ENCODE measurements at regions not wholly inside any gene's neighbourhood (a gene's known extent, or its start where the extent isn't known, plus 50 kb on each side); places are given as distances from the start of the nearest gene placed in this dataset.

- no peak for DNase-seq
- H3K27me3 ChIP-seq: no peaks in the 10 kb centered on the region
- WGBS, 4 donors: 72 to 90% (median 82%) methylated on average over 3 of the region's 3 CpGs
- no peak overlapping the region for H3K4me3 ChIP-seq
- intact Hi-C loops (cut with DNase I): no loop called here
- peaks cover 0 to 7% of the 10 kb centered on the region in 2 donors for H3K4me1 ChIP-seq (replicated peaks in 1 of 2)
- no peaks in the 10 kb centered on the region for H3K36me3 ChIP-seq (replicated peaks in 1 of 2)
- no peaks in the 10 kb centered on the region for H3K9me3 ChIP-seq (replicated peaks in 1 of 3)
- no peak overlapping the region for H3K27ac ChIP-seq
- TF ChIP-seq POLR2A (IDR thresholded peaks at IDR 0.05) (no peak), CTCF (IDR thresholded peaks at IDR 0.05) (no peak)
Measured at GRCh38 chr2:196334710-196335109, 163.3 kb upstream of the STK17B start.

GRCh38 chr2:196335221-196335634 lies 163.8 kb upstream of the STK17B start:
- Histone ChIP-seq H3K36me3 (replicated peaks in 1 of 2) (no peaks in the 10 kb centered on the region), H3K4me1 (replicated peaks in 1 of 2) (peaks cover 0 to 7% of the 10 kb centered on the region in 2 donors), H3K27me3 (no peaks in the 10 kb centered on the region), H3K27ac (no peak overlapping the region), H3K9me3 (replicated peaks in 1 of 3) (no peaks in the 10 kb centered on the region), H3K4me3 (no peak overlapping the region)
- 65 to 77% (median 71%) methylated on average over 6 of the region's 6 CpGs for WGBS, 4 donors
- no peak for TF ChIP-seq POLR2A (IDR thresholded peaks at IDR 0.05)
- TF ChIP-seq CTCF (IDR thresholded peaks at IDR 0.05): no peak
- intact Hi-C loops (cut with DNase I): no loop called here
- no peak for DNase-seq

GRCh38 chr2:196336207-196336606 lies 164.8 kb upstream of the STK17B start:
- no peaks in the 10 kb centered on the region for H3K9me3 ChIP-seq (replicated peaks in 1 of 3)
- no peak for DNase-seq
- WGBS, 4 donors: 79 to 90% (median 84%) methylated on average over 6 of the region's 6 CpGs
- TF ChIP-seq CTCF (IDR thresholded peaks at IDR 0.05) (no peak), POLR2A (IDR thresholded peaks at IDR 0.05) (no peak)
- H3K4me1 ChIP-seq (replicated peaks in 1 of 2): peaks cover 0 to 2% of the 10 kb centered on the region in 2 donors
- H3K36me3 ChIP-seq (replicated peaks in 1 of 2): no peaks in the 10 kb centered on the region
- intact Hi-C loops (cut with DNase I): no loop called here
- H3K4me3 ChIP-seq: no peak overlapping the region
- no peak overlapping the region for H3K27ac ChIP-seq
- H3K27me3 ChIP-seq: no peaks in the 10 kb centered on the region

- no peaks in the 10 kb centered on the region for H3K4me1 ChIP-seq (replicated peaks in 1 of 2)
- intact Hi-C loops (cut with DNase I): no loop called here
- TF ChIP-seq CTCF (IDR thresholded peaks at IDR 0.05) (no peak), POLR2A (IDR thresholded peaks at IDR 0.05) (no peak)
- no peaks in the 10 kb centered on the region for H3K36me3 ChIP-seq (replicated peaks in 1 of 2)
- no peak for DNase-seq
- no peaks in the 10 kb centered on the region for H3K27me3 ChIP-seq
- no peak overlapping the region for H3K4me3 ChIP-seq
- no peak overlapping the region for H3K27ac ChIP-seq
- WGBS, 4 donors: 57 to 74% (median 67%) methylated on average over 4 of the region's 4 CpGs
- H3K9me3 ChIP-seq (replicated peaks in 1 of 3): no peaks in the 10 kb centered on the region
Measured at GRCh38 chr2:196336715-196337114, 165.3 kb upstream of the STK17B start.

Data from adrenal gland (tissue), 9 donors.